Body of pancreas (tissue), 4 donors: ENCODE measurements at regions not wholly inside any gene's neighbourhood (a gene's known extent, or its start where the extent isn't known, plus 50 kb on each side); places are given as distances from the start of the nearest gene placed in this dataset.
"Not testable (repeated sequence)": the region's sequence is repeated elsewhere in the genome, so short reads cannot be mapped to it uniquely, and the experiment has no call there.

Experiments used
- ATAC-seq: fragments of 150-250 bp; one replicate; pipeline ENCODE4 v1.9.1; 2016
- DNase-seq, 4 donors: peaks; one replicate each; pipeline ENCODE4 v3.0.0-alpha.2; 2019
- H3K27ac ChIP-seq, 4 donors: fragments of 200-600 bp; sonication (generic); 1 replicate in 3 of 4; 2 replicates in 1 of 4; pipeline versions ENCODE4 v1.5.1 to v1.6.1; 2016 to 2019; ENCODE audit warnings: mild to moderate bottlenecking in 1 of 4, mixed read lengths in 1 of 4, moderate library complexity in 1 of 4
- H3K27me3 ChIP-seq, 2 donors: fragments of 200-600 bp; sonication (generic); one replicate each; pipeline ENCODE4 v1.6.0; 2016; ENCODE audit warnings: mild to moderate bottlenecking in 1 of 2
- H3K36me3 ChIP-seq, 2 donors: fragments of 200-600 bp; sonication (generic); replicated peaks in 1 of 2; 2 replicates each; pipeline ENCODE4 v1.5.1; 2016; ENCODE audit warnings: low read depth in 2 of 2; ENCODE audit not compliant: insufficient read depth in 1 of 2
- H3K4me1 ChIP-seq: fragments of 200-600 bp; sonication (generic); one replicate; pipeline ENCODE4 v1.6.0; 2016
- H3K4me3 ChIP-seq, 2 donors: fragments of 200-600 bp; sonication (generic); 1 replicate in 1 of 2; 2 replicates in 1 of 2; pipeline ENCODE4 v1.5.1; 2016 to 2019
- H3K9me3 ChIP-seq, 3 donors: fragments of 200-600 bp; sonication (generic); 1 replicate in 2 of 3; 2 replicates in 1 of 3; pipeline ENCODE4 v1.5.1; 2016
- POLR2A ChIP-seq, 3 donors: fragments of 450-650 bp; IDR thresholded peaks; one replicate each; pipeline ENCODE4 v1.6.1; 2016; ENCODE audit warnings: antibody characterized with exemption in 3 of 3, mild to moderate bottlenecking in 2 of 3
- WGBS, 2 donors: methylation state at CpG; one replicate each; pipeline ENCODE4 v1.1.5; 2017; 5-methylcytosine and 5-hydroxymethylcytosine counted together
- intact Hi-C: fragments of 100-400 bp; cut with DNase I; formaldehyde crosslinking; loops from one replicate; pipeline ENCODE4 v1.15.1; 2023
- TF ChIP-seq, protein P1 (sequence below), 7 experiments: fragments of 450-650 bp in 4 of 7; fragments of 200-600 bp in 3 of 7; sonication (generic) in 3 of 7; IDR thresholded peaks; one replicate each; pipeline ENCODE4 v1.5.1; 2016 to 2019; ENCODE audit warnings: antibody characterized with exemption in 7 of 7

DNA sequence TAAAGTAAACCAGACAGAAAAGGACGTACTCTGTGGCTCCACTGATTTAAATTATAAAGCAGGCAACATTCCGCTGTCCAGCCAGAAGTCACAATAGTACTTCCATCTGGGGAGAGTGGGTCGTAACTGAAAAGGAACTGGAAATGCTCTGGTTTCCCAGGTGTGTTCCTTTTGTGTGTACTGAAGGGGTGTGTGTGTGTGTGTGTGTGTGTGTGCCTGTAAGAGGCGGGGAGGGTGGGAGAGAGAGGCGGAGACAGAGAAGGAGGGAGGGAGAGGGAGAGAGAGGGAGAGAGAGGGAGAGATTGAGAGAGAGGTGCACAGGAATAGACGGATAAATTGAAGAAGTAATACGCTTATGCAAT, 178.4 kb upstream of the ZNF184 start:
- Histone ChIP-seq H3K27me3 (peaks cover 4 to 5% of the 10 kb centered on the region in 2 donors), H3K9me3 (no peaks in the 10 kb centered on the region), H3K27ac (no peak overlapping the region), H3K4me1 (no peaks in the 10 kb centered on the region), H3K4me3 (no peak overlapping the region), H3K36me3 (no peaks in the 10 kb centered on the region)
- intact Hi-C loops, result no loop called here
- WGBS, 2 donors, result 15 to 19% methylated on average over 7 of the region's 7 CpGs
- TF ChIP-seq, protein P1, sequence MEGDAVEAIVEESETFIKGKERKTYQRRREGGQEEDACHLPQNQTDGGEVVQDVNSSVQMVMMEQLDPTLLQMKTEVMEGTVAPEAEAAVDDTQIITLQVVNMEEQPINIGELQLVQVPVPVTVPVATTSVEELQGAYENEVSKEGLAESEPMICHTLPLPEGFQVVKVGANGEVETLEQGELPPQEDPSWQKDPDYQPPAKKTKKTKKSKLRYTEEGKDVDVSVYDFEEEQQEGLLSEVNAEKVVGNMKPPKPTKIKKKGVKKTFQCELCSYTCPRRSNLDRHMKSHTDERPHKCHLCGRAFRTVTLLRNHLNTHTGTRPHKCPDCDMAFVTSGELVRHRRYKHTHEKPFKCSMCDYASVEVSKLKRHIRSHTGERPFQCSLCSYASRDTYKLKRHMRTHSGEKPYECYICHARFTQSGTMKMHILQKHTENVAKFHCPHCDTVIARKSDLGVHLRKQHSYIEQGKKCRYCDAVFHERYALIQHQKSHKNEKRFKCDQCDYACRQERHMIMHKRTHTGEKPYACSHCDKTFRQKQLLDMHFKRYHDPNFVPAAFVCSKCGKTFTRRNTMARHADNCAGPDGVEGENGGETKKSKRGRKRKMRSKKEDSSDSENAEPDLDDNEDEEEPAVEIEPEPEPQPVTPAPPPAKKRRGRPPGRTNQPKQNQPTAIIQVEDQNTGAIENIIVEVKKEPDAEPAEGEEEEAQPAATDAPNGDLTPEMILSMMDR (IDR thresholded peaks at IDR 0.05), result no peak
- TF ChIP-seq POLR2A (IDR thresholded peaks at IDR 0.05), result no peak
- ATAC-seq (no peak), DNase-seq (no peak)

DNA sequence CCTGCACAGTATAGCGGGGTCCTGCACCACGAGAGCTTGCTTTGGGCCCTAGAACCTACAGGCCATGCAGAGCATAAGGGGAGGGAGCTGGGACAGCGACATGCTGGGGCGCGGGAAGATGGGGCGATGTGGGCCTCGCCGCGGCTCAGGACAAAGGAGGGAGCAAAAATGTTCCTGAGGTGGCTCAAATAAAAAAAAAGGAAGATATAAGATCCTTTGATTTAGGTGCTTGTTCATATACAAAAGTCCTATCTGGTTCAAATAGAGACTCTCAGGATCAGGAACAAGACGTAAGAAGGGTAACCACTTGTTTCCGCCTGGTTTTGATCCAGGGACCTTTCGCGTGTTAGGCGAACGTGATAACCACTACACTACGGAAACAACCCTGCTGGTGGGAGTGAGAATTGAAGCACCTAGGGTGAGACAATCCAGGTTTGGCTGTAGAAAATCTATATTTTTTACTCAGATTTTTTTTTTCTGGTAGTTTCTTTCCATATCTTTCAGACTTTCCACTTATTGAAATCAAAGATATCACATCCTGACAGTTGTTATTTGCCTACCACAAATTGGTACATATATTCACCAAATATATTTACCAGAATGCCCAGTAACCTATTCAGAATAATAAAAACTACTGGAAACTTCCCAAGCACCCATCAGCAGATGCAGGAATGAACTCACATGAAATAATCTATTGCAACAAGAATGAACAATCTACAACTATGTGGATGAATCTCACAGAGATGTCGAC, 177.9 kb upstream of the ZNF184 start:
- 7 to 9% methylated on average over 17 of the region's 17 CpGs for WGBS, 2 donors
- Histone ChIP-seq H3K4me3 (no peak overlapping the region), H3K27me3 (peaks cover 4 to 5% of the 10 kb centered on the region in 2 donors), H3K27ac (no peak overlapping the region), H3K4me1 (no peaks in the 10 kb centered on the region), H3K9me3 (no peaks in the 10 kb centered on the region), H3K36me3 (no peaks in the 10 kb centered on the region)
- peak; percentile 35 for ATAC-seq
- peak in 3 of 4 donors; percentile 24 to 29 (median 25) for DNase-seq
- intact Hi-C loops, result no loop called here
- no peak for TF ChIP-seq POLR2A (IDR thresholded peaks at IDR 0.05)
- TF ChIP-seq, protein P1 (IDR thresholded peaks at IDR 0.05), result peak in 1 of 7 experiments; percentile 9

DNA sequence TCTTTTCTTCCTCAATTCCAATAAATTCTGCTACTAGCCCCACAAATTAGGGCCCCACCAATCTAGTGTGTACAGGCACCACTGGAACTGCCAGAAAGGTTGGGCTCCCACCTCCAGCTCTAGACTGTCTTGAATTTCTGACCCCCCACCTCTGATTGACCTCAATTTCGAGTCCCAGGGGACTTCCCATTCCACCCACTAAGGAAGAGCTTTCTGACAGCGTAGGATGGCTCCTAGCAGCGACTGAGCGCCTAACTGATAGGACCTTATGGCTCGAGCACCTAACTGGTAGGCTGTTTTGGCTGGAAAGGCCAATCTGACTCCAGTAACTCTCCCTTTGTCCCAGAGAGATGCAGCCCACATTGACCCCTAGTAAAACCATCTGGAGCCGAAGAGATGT, 171.6 kb upstream of the ZNF184 start:
- H3K9me3 ChIP-seq, result no peaks in the 10 kb centered on the region
- no peaks in the 10 kb centered on the region for H3K4me1 ChIP-seq
- DNase-seq (no peak), ATAC-seq (no peak)
- 52 to 55% methylated on average over 6 of the region's 6 CpGs for WGBS, 2 donors
- no peak overlapping the region for H3K27ac ChIP-seq
- H3K27me3 ChIP-seq, result no peaks in the 10 kb centered on the region
- H3K36me3 ChIP-seq, result no peaks in the 10 kb centered on the region
- TF ChIP-seq, protein P1 (IDR thresholded peaks at IDR 0.05), result no peak
- TF ChIP-seq POLR2A (IDR thresholded peaks at IDR 0.05), result no peak
- intact Hi-C loops, result no loop called here
- H3K4me3 ChIP-seq, result no peak overlapping the region

DNA sequence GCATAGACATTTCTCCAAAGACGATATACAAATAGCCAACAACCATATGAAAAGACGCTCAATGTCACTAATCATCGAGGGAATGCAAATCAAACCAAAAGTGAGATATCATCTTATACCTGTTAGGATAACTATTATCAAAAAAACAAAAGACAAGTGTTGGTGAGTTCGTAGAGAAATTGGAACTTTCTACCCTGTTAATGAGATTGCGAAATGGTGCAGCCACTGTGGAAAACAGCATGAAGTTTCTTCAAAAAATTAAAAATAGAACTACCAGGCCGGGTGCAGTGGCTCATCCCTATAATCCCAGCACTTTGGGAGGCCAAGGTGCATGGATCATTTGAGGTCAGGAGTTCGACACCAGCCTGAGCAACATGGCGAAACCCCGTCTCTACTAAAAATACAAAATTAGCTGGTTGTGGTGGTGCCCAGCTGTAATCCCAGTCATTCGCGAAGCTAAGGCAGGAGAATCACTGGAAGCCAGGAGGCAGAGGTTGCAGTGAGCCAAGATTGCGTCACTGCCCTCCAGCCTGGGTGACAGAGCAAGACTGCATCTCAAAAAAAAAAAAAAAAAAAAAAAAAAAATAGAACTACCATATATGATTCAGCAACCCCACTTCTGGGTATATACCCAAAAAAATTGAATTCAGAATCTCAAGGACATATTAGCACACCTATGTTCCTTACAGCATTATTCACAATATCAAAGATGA, 170.0 kb upstream of the ZNF184 start:
- no peaks in the 10 kb centered on the region for H3K36me3 ChIP-seq
- intact Hi-C loops, result no loop called here
- no peaks in the 10 kb centered on the region for H3K27me3 ChIP-seq

DNA sequence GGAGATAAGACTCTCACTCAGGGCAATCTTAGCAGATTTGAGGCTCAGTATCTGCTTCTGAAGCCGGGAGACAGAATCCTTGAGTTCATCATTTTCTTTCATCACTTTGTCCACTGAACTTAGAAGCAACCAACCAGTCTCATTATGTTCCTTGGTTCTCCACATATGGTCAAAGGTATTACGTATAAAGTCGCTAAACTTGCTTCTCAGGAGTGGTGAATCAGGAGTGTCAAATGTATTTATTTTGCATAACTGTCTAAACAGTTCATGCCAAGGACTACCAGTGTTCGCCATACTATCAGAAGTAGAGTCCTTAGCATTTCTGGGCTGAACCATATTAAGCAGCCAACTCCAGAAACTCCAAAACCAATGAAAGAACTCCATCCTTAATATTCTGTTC, 163.0 kb upstream of the ZNF184 start:
- H3K27ac ChIP-seq, DNase-seq, H3K36me3 ChIP-seq, intact Hi-C loops, H3K4me1 ChIP-seq, H3K4me3 ChIP-seq, ATAC-seq, H3K9me3 ChIP-seq: not testable (repeated sequence)
- 65 to 68% methylated on average over 4 of the region's 4 CpGs for WGBS, 2 donors
- H3K27me3 ChIP-seq, result peaks cover 0 to 10% of the 10 kb centered on the region in 2 donors

More for the DNA sequence above, 170.0 kb upstream of the ZNF184 start:
- TF ChIP-seq POLR2A (IDR thresholded peaks at IDR 0.05), result no peak
- TF ChIP-seq, protein P1 (IDR thresholded peaks at IDR 0.05), result no peak
- Histone ChIP-seq H3K4me1 (no peaks in the 10 kb centered on the region), H3K4me3 (no peak overlapping the region), H3K9me3 (no peaks in the 10 kb centered on the region), H3K27ac (no peak overlapping the region)
- DNase-seq, result no peak
- WGBS, 2 donors, result 79 to 81% methylated on average over 12 of the region's 12 CpGs
- no peak for ATAC-seq

DNA sequence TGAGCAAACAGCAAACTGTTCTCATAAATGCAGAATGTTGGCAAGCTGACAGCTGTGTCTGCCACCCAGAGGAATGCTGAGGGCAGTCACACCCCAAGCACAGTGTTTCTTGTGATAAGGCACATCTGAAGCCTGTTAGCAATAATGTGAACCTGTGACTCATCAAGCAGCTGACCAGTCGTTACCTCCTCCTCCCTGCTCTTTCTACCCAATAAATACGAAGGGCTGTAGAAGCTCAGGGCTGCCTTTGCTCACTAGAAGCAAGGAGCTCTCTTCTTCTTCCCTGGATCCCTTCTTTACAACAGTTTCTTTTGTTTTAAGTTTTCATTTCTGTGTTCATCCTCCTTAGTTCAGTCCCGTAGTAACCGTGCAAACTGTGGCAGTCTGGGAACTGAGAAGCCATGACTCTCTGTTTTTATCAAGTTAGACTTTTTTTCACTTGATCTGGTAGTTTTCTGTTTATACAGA, 160.3 kb upstream of the ZNF184 start:
- H3K27ac ChIP-seq, H3K36me3 ChIP-seq, H3K4me3 ChIP-seq, ATAC-seq, H3K9me3 ChIP-seq, DNase-seq, intact Hi-C loops: not testable (repeated sequence)
- 70 to 78% methylated on average over 4 of the region's 4 CpGs for WGBS, 2 donors
- peaks cover 0 to 13% of the 10 kb centered on the region in 2 donors for H3K27me3 ChIP-seq
- peaks cover 11% of the 10 kb centered on the region for H3K4me1 ChIP-seq
